KG1 (cell line): ENCODE measurements at regions not wholly inside any gene's neighbourhood (a gene's known extent, or its start where the extent isn't known, plus 50 kb on each side); places are given as distances from the start of the nearest gene placed in this dataset.
A peak's percentile ranks its signal among the peaks of the same experiment; 100 is the strongest.

ENCODE experiments used
- DNase-seq: peaks from one replicate; lab custom pipeline; 2025; lab: John Stamatoyannopoulos, UW

DNA sequence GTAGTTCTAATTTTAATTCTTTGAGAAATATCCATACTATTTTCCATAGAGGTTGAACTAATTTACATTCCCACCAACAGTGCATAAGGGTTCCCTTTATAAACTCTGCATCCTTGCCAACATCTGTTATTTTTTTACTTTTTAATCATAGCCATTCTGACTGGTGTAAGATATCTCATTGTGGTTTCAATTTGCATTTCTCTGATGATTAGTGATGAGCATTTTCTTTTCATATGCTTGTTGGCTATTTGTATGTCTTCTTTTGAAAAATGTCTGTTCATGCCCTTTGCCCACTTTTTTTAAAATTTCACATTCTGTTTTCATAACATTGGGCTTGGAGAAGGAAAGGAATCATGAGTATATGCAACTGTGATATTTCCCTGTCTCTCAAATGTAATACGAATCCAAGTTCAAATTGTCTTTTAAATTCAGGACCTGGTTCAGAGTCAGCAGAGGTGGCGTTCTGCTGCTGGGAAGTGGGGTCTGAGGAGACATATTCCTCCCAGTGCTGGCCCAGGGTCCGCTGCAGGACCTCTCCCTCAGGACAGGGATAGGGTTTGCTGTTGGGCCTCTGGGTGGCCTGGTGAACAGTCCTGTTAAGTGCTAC lies 81.2 kb upstream of the ETV6 start:
- DNase-seq = no peak

GRCh38 chr12:11568762-11569478 lies 80.6 kb upstream of the ETV6 start:
- DNase-seq = no peak

GRCh38 chr12:11569716-11570115 lies 79.8 kb upstream of the ETV6 start:
- DNase-seq = no peak

- DNase-seq = no peak
Observed at GRCh38 chr12:11573880-11574279, 75.6 kb upstream of the ETV6 start.

GRCh38 chr12:11576104-11576503 lies 73.4 kb upstream of the ETV6 start:
- DNase-seq = no peak

DNA sequence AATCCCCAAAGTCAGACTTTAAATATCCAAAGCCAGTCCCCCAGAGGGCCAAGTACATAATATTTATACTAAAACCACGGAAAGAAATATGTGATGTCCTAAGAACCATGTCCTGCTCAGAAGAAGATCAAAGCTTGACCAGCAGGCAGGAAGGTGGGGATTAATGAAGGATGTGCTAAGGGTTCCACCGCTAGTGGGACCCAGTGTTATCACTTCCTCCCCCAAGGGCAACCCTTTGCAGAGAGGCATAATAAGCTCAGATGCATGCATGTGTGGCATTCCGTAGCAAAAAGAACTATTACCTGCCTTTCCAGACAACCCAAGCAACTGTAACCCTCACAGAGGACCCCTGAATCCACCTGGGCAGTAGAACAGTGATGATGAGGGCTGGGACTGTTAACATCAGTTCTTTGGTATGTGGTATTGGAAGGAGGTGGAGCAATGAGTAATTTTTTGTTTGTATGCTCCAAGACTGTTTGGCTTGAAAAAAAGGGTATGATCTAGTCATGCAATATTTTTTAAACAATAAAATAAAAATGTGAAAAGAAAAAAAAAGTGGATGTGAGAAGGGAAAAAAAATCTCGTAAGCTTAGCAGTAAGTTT lies 71.7 kb upstream of the ETV6 start:
- no peak for DNase-seq

GRCh38 chr12:11578461-11578993 lies 70.9 kb upstream of the ETV6 start:
- DNase-seq = no peak

- DNase-seq = no peak
Observed at GRCh38 chr12:11580125-11580751, 69.2 kb upstream of the ETV6 start.

GRCh38 chr12:11581179-11581755 lies 68.2 kb upstream of the ETV6 start:
- peak; percentile 23 for DNase-seq

DNA sequence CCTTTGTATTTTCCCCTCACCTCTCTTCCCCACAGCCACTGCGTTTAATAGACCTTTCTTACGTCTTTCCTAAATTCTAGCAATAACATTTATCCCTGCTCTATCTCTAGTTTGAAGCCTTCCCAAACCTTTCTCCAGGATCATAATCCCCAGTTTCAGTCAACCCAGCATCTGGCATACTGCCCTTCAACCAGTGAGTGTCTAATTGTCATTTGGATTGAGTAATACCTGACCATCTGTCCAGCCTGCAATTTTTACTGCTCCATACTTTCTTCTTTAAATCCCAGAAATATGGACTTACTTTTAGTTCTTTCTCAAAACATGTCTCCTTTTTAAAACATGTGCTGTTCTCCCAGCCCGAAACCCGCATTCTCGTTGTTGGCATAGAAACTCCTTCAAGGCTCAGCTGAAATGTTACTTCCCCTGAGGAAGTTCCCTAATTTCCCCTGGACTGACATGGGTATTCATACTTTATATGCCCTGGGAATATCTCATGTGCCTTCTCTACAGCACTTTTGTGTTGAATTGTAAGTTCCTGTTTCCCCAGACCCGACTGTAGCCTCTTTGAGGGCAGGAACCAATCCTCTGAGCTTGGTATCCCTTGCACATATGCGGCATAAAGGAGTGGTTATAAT lies 65.1 kb upstream of the ETV6 start:
- no peak for DNase-seq

GRCh38 chr12:11592484-11592883 lies 57.0 kb upstream of the ETV6 start:
- DNase-seq = no peak

- DNase-seq = no peak
Observed at GRCh38 chr12:11593013-11593412, 56.5 kb upstream of the ETV6 start.

DNA sequence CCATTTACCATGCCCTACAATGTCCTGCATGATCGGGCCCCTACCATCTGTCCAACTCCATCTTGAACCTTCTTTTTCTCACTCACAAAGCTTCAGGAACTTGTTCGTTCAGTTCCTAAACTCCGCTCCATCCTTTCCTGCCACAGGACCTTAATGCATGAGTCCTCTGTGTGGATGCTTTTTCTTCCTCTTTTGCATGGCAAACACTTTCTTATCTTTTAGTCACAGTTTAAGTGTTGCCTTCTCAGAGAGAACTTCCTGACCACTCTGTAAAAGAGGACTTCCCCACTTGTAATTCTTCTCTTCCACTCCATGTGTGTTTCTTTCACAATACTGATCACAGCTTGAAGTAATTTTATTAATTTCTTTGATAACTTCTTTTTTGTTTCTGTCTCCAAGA lies 54.4 kb upstream of the ETV6 start:
- DNase-seq = no peak

DNA sequence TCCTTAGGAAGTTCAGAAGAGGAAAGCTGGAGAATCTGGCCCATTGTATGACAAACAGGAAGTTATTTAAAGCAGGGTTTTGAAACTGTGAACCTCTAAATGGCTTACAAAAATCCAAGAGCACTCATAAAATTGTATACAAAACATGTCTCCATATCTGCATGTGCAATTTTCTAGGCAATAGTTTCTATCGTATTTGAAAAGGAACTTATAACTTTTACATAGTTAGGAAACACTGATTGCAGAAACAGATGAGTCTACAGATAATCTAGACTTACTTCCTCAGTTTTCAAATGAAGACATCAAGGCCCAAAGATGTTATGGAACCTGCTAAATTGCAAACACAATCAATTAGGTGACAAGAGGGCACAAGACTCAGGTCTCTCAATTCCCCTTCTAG lies 53.3 kb upstream of the ETV6 start:
- no peak for DNase-seq

DNA sequence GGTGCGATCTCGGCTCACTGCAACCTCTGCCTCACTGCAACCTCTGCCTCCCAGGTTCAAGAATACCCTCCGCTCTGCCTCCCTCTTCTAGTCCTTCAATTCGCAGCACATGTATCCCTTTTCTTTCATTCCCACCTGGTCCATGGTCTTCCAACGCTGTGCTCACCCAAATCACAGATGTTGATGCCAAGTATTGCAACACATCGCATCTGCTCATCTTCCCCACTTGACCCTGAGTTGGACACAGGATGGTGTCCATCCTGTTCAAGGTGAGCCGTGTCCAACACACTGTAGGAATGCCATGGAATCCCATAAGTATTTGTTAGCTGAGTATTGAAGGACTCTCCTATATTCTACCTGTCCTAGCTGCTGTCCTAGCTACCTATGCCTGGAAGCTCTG lies 50.6 kb upstream of the ETV6 start:
- no peak for DNase-seq
